ENCODE measurements at regions not wholly inside any gene's neighbourhood (a gene's known extent, or its start where the extent isn't known, plus 50 kb on each side); places are given as distances from the start of the nearest gene placed in this dataset.

DNA sequence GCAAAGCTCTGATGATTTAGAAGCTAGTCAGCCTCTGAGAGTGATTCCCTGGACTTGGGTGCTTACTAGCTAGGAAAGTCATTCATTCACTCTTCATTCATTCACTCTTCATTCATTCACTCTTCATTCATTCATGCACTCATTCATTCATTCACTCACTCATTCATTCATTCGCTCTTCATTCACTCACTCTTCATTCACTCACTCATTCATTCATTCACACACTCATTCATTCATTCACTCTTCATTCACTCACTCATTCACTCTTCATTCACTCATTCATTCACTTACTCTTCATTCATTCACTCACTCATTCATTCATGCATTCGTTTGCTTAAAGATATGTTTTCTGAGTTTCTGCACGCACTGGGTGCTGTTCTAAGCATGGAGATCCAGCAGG lies 292.7 kb upstream of the TNRC6C start:
- TF ChIP-seq, protein P1, sequence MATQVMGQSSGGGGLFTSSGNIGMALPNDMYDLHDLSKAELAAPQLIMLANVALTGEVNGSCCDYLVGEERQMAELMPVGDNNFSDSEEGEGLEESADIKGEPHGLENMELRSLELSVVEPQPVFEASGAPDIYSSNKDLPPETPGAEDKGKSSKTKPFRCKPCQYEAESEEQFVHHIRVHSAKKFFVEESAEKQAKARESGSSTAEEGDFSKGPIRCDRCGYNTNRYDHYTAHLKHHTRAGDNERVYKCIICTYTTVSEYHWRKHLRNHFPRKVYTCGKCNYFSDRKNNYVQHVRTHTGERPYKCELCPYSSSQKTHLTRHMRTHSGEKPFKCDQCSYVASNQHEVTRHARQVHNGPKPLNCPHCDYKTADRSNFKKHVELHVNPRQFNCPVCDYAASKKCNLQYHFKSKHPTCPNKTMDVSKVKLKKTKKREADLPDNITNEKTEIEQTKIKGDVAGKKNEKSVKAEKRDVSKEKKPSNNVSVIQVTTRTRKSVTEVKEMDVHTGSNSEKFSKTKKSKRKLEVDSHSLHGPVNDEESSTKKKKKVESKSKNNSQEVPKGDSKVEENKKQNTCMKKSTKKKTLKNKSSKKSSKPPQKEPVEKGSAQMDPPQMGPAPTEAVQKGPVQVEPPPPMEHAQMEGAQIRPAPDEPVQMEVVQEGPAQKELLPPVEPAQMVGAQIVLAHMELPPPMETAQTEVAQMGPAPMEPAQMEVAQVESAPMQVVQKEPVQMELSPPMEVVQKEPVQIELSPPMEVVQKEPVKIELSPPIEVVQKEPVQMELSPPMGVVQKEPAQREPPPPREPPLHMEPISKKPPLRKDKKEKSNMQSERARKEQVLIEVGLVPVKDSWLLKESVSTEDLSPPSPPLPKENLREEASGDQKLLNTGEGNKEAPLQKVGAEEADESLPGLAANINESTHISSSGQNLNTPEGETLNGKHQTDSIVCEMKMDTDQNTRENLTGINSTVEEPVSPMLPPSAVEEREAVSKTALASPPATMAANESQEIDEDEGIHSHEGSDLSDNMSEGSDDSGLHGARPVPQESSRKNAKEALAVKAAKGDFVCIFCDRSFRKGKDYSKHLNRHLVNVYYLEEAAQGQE (IDR thresholded peaks at IDR 0.05; ENCODE audit: low read depth), result no peak
- no peak for TF ChIP-seq CEBPB (IDR thresholded peaks at IDR 0.05)

DNA sequence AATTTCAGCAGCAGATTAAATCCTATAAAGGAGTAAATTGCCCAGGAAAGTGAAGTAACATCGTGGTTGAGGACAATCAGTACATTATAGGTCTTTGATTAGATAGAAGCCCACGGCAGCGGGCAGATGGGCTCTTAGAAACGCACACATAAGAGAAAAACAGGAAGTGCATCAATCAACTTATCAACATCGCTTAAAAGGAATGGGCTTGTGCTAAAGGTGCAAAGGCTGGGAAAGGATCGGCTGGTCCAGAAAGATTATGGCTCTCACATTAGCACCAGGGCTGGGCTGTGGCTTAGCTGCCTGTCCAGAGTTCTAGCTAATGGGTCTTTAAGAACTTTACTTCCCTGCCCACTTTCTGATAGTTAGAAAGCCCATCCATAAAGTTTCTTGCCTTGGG lies 292.0 kb upstream of the TNRC6C start:
- TF ChIP-seq ZBTB7A (IDR thresholded peaks at IDR 0.05; ENCODE audit: low read depth) (no peak), CEBPB (IDR thresholded peaks at IDR 0.05) (no peak), RAD21 (IDR thresholded peaks at IDR 0.05; ENCODE audit: low read depth) (no peak), NFIC (IDR thresholded peaks at IDR 0.05) (no peak), EGR1 (IDR thresholded peaks at IDR 0.05) (no peak), CREB1 (IDR thresholded peaks at IDR 0.05; ENCODE audit: low read depth) (no peak), EP300 (IDR thresholded peaks at IDR 0.05; ENCODE audit: borderline replicate concordance) (no peak), TCF12 (IDR thresholded peaks at IDR 0.05; ENCODE audit: low read depth) (no peak), FOXM1 (IDR thresholded peaks at IDR 0.05; ENCODE audit: borderline replicate concordance, low read depth) (no peak), YY1 (IDR thresholded peaks at IDR 0.05; ENCODE audit: low read depth) (no peak), TEAD4 (IDR thresholded peaks at IDR 0.05) (no peak), TAF1 (IDR thresholded peaks at IDR 0.05; ENCODE audit: low read depth) (no peak)
- TF ChIP-seq, protein P2, sequence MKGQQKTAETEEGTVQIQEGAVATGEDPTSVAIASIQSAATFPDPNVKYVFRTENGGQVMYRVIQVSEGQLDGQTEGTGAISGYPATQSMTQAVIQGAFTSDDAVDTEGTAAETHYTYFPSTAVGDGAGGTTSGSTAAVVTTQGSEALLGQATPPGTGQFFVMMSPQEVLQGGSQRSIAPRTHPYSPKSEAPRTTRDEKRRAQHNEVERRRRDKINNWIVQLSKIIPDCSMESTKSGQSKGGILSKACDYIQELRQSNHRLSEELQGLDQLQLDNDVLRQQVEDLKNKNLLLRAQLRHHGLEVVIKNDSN (IDR thresholded peaks at IDR 0.05), result no peak
- TF ChIP-seq, protein P3, sequence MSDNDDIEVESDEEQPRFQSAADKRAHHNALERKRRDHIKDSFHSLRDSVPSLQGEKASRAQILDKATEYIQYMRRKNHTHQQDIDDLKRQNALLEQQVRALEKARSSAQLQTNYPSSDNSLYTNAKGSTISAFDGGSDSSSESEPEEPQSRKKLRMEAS (IDR thresholded peaks at IDR 0.05), result no peak
- TF ChIP-seq, protein P1 (IDR thresholded peaks at IDR 0.05; ENCODE audit: low read depth), result no peak

DNA sequence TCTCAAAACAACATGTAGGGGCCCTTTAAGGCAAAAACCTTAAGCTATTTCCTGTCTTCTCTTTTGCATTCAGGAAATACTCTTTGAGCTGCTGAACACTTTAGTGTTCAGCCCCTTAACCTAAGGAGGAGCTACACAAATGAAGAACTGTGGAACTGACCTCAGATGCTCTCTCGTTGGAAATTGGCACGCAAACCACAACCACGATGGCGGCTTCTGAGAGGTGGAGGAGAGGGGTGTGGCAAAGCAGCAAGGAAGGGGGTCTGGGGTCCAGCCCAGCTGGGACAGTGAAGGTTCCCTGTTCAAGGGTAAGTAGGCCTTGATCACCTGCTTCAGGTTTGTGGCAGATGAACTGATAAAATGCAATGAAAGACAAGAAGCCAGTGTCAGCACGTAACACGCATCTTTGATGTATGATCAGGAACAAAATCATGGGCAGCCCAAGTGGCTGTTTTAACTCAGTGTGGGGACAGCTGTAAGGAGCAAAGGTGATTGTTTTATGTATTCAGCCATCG lies 291.6 kb upstream of the TNRC6C start:
- no peak for TF ChIP-seq EP300 (IDR thresholded peaks at IDR 0.05; ENCODE audit: borderline replicate concordance)
- no peak for TF ChIP-seq ZBTB7A (IDR thresholded peaks at IDR 0.05; ENCODE audit: low read depth)

DNA sequence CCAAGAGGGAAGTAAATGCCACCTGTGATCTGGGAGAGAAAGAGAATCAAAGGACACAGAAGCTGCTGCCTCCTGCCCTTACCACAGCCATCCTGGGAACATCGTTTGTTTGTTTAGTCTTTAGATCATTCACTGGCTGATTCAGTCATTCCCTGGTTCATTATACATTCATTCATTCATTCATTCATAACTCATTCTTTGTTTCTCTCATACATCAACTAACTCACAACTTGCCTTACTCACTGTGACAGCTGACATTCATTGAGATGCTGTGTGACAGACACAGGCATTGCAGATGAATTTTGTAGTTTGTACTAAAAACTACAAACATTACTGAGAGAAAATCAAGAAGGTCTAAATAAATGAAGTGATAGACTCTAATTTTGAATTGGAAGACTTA lies 291.0 kb upstream of the TNRC6C start:
- TF ChIP-seq FOXM1 (IDR thresholded peaks at IDR 0.05; ENCODE audit: borderline replicate concordance, low read depth), result no peak
- TF ChIP-seq, protein P2 (IDR thresholded peaks at IDR 0.05), result no peak
- TF ChIP-seq CEBPB (IDR thresholded peaks at IDR 0.05), result no peak
- no peak for TF ChIP-seq CREB1 (IDR thresholded peaks at IDR 0.05; ENCODE audit: low read depth)
- TF ChIP-seq TCF12 (IDR thresholded peaks at IDR 0.05; ENCODE audit: low read depth), result no peak
- TF ChIP-seq NFIC (IDR thresholded peaks at IDR 0.05), result no peak
- TF ChIP-seq, protein P1 (IDR thresholded peaks at IDR 0.05; ENCODE audit: low read depth), result no peak

DNA sequence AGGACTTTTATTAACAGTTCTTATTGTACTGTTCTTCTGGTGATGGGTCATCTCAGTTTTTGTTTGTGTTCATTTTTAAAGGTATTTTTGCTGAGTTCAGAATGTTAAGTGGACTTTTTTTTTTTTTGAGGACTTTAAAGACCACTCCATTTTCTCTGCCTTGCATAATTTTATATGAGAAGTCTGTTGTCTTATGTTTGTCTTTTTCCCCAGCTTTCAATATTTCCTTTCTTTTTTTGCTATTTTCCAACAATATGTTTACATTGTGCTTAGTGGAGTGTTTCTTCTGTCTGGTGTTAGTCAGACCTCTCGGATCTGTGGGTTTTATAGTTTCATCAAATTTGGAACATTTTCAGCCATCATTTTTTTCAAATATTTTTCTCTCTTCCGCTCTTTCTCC lies 290.0 kb upstream of the TNRC6C start:
- TF ChIP-seq CREB1 (IDR thresholded peaks at IDR 0.05; ENCODE audit: low read depth), result no peak

DNA sequence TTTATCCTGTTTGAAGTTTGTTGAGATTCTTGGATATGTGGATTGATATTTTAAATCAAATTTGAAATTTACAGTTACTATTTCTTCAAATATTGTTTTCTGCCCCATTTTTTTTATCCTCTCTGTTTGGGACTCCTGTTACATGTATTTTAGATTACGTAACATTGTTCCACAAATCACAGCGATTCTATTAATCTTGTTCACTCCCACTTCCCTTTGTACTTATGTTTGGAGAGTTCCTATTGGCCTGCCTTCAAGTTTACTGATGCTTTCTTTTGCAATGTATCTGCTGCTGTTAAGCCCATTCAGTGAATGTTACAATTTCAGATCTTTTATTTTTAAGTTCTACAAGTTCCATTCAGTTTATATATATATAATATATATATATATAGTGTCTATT lies 288.3 kb upstream of the TNRC6C start:
- TF ChIP-seq CEBPB (IDR thresholded peaks at IDR 0.05) (no peak), NFIC (IDR thresholded peaks at IDR 0.05) (no peak), EP300 (IDR thresholded peaks at IDR 0.05; ENCODE audit: borderline replicate concordance) (no peak), CREB1 (IDR thresholded peaks at IDR 0.05; ENCODE audit: low read depth) (no peak), TAF1 (IDR thresholded peaks at IDR 0.05; ENCODE audit: low read depth) (no peak), EGR1 (IDR thresholded peaks at IDR 0.05) (no peak), FOXM1 (IDR thresholded peaks at IDR 0.05; ENCODE audit: borderline replicate concordance, low read depth) (no peak), RAD21 (IDR thresholded peaks at IDR 0.05; ENCODE audit: low read depth) (no peak), YY1 (IDR thresholded peaks at IDR 0.05; ENCODE audit: low read depth) (no peak)
- TF ChIP-seq, protein P3 (IDR thresholded peaks at IDR 0.05), result no peak
- TF ChIP-seq, protein P1 (IDR thresholded peaks at IDR 0.05; ENCODE audit: low read depth), result no peak
- TF ChIP-seq, protein P2 (IDR thresholded peaks at IDR 0.05), result no peak

Data from Ishikawa (cell line).